T-helper 17 cell (primary cell): ENCODE measurements at regions not wholly inside any gene's neighbourhood (a gene's known extent, or its start where the extent isn't known, plus 50 kb on each side); places are given as distances from the start of the nearest gene placed in this dataset.
"Not testable (repeated sequence)": the region's sequence is repeated elsewhere in the genome, so short reads cannot be mapped to it uniquely, and the experiment has no call there.

ENCODE experiments used
- ATAC-seq: fragments of 150-1000 bp; cut with Tn5 transposase; 2 replicates; pipeline ENCODE4 v1.10.0; 2021; ENCODE audit warnings: mild to moderate bottlenecking, moderate library complexity
- DNase-seq, 3 donors: peaks; one replicate each; pipeline versions ENCODE4 v3.0.0 to v3.0.0-alpha.2; 2020 to 2021
- H3K9me3 ChIP-seq: one replicate; pipeline ENCODE4 v1.7.0; 2013; ENCODE audit warnings: low read length, mild to moderate bottlenecking; ENCODE audit not compliant: control insufficient read depth, poor library complexity, severe bottlenecking
- H3K27ac Mint-ChIP-seq: one replicate; pipeline ENCODE4 v1.8.0; 2022; ENCODE audit warnings: mild to moderate bottlenecking, moderate library complexity, mixed read lengths
- H3K27me3 Mint-ChIP-seq: one replicate; pipeline ENCODE4 v1.8.0; 2022; ENCODE audit warnings: mixed read lengths
- H3K36me3 Mint-ChIP-seq: one replicate; pipeline ENCODE4 v1.8.0; 2022; ENCODE audit warnings: low read depth, mixed read lengths
- H3K4me1 Mint-ChIP-seq: one replicate; pipeline ENCODE4 v1.8.0; 2022; ENCODE audit warnings: mild to moderate bottlenecking, mixed read lengths
- H3K4me3 Mint-ChIP-seq: one replicate; pipeline ENCODE4 v1.8.0; 2022; ENCODE audit warnings: mild to moderate bottlenecking, moderate library complexity, mixed read lengths

- Mint-ChIP-seq H3K4me1 (peaks cover 3% of the 10 kb centered on the region), H3K4me3 (no peak overlapping the region), H3K27ac (no peak overlapping the region), H3K36me3 (no peaks in the 10 kb centered on the region), H3K27me3 (no peaks in the 10 kb centered on the region)
- ATAC-seq (no peak), DNase-seq (no peak)
- no peaks in the 10 kb centered on the region for H3K9me3 ChIP-seq
These were observed 116.3 kb upstream of the C1GALT1C1 start for GRCh38 chrX:120746153-120746552.

DNA sequence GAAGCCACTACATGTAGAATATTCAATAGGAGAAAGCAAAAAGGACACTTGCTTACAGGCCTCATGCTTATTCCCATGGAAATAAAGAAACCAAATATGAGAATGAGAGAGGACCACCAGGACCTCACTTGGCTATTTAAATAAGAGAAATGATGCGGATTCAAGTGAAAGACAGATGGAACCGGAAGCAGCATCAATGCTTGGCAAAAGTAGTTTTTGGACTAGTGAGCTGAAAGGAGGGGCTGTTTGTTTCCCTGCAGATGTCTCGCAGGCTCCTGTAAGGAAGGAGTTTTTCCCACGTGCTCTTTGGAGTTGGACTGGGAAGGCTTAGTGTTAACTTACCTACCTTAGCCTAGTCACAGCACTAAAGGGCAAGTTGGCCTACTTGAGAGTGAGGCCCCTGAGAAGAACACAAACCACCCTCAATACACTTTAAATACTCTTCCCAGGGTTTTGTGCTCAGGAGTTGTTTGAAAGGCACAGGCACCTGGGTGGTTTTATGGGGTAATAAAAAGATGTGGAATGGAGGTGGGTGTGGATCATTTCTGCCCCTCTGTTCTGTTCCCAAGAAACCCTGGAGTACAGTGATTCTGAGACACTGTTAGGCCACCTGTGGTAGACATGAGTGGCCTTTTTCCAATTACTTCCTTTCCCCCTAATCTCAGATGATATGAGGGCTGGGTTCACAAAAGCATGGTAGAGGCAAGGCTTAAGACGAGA, 113.3 kb upstream of the C1GALT1C1 start:
- H3K4me3 Mint-ChIP-seq = no peak overlapping the region
- no peaks in the 10 kb centered on the region for H3K9me3 ChIP-seq
- H3K4me1 Mint-ChIP-seq = no peaks in the 10 kb centered on the region
- H3K36me3 Mint-ChIP-seq = no peaks in the 10 kb centered on the region
- no peak overlapping the region for H3K27ac Mint-ChIP-seq
- no peaks in the 10 kb centered on the region for H3K27me3 Mint-ChIP-seq
- no peak for DNase-seq
- ATAC-seq = no peak

GRCh38 chrX:120741452-120741851, 111.6 kb upstream of the C1GALT1C1 start:
- H3K4me1 Mint-ChIP-seq = no peaks in the 10 kb centered on the region
- H3K9me3 ChIP-seq = no peaks in the 10 kb centered on the region
- no peak overlapping the region for H3K27ac Mint-ChIP-seq
- no peaks in the 10 kb centered on the region for H3K27me3 Mint-ChIP-seq
- no peak for DNase-seq
- no peaks in the 10 kb centered on the region for H3K36me3 Mint-ChIP-seq
- ATAC-seq = no peak
- H3K4me3 Mint-ChIP-seq = no peak overlapping the region

- H3K27me3 Mint-ChIP-seq = no peaks in the 10 kb centered on the region
- H3K36me3 Mint-ChIP-seq = no peaks in the 10 kb centered on the region
- no peaks in the 10 kb centered on the region for H3K4me1 Mint-ChIP-seq
- DNase-seq = no peak
- no peaks in the 10 kb centered on the region for H3K9me3 ChIP-seq
- no peak overlapping the region for H3K27ac Mint-ChIP-seq
- no peak for ATAC-seq
- no peak overlapping the region for H3K4me3 Mint-ChIP-seq
These were observed 110.2 kb upstream of the C1GALT1C1 start for GRCh38 chrX:120740072-120740471.

GRCh38 chrX:120739300-120739699, 109.4 kb upstream of the C1GALT1C1 start:
- no peaks in the 10 kb centered on the region for H3K4me1 Mint-ChIP-seq
- ATAC-seq (no peak), DNase-seq (no peak)
- H3K4me3 Mint-ChIP-seq = no peak overlapping the region
- no peak overlapping the region for H3K27ac Mint-ChIP-seq
- H3K9me3 ChIP-seq = no peaks in the 10 kb centered on the region
- no peaks in the 10 kb centered on the region for H3K36me3 Mint-ChIP-seq
- H3K27me3 Mint-ChIP-seq = no peaks in the 10 kb centered on the region

DNA sequence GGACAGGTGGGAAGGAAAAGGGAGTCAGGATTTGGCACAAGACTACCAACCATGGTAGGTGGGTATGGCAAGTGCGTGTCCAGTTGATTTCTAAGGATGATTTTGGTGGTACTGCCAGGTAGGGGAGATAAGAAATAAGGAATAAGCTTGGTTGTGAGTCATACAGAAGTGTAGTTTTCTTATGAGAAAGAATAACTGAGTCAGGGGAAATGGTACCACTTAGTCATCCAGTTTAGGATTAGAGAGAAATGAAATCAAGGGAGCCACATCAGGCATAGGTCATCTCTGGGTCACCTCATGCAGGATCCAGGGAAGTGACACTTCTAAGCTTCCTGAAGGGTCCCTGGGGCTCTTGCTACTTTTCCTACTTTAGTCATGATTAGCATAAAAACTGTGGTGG, 107.1 kb upstream of the C1GALT1C1 start:
- no peaks in the 10 kb centered on the region for H3K9me3 ChIP-seq
- ATAC-seq (no peak), DNase-seq (no peak)
- Mint-ChIP-seq H3K4me1 (no peaks in the 10 kb centered on the region), H3K36me3 (no peaks in the 10 kb centered on the region), H3K4me3 (no peak overlapping the region), H3K27me3 (no peaks in the 10 kb centered on the region), H3K27ac (no peak overlapping the region)

DNA sequence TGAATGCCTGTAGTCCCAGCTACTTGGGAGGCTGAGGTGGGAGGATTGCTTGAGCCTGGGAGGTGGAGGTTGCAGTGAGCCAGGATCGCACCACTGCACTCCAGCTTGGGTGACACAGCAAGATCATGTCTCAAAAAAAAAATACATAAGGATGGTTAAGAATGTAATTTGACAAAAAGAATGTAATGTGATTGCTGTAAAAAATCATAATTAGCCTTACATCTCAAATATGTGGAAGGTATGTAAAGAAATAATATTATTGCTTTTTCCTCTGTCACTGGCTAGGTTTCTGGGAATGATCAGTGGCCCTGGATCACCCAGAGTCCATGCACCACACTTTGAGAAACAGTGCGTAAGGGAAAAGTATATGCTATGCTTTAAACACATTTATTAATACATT, 106.1 kb upstream of the C1GALT1C1 start:
- DNase-seq (no peak), ATAC-seq (no peak)
- no peaks in the 10 kb centered on the region for H3K36me3 Mint-ChIP-seq
- H3K4me3 Mint-ChIP-seq = no peak overlapping the region
- no peaks in the 10 kb centered on the region for H3K4me1 Mint-ChIP-seq
- no peak overlapping the region for H3K27ac Mint-ChIP-seq
- H3K9me3 ChIP-seq = no peaks in the 10 kb centered on the region
- H3K27me3 Mint-ChIP-seq = no peaks in the 10 kb centered on the region

DNA sequence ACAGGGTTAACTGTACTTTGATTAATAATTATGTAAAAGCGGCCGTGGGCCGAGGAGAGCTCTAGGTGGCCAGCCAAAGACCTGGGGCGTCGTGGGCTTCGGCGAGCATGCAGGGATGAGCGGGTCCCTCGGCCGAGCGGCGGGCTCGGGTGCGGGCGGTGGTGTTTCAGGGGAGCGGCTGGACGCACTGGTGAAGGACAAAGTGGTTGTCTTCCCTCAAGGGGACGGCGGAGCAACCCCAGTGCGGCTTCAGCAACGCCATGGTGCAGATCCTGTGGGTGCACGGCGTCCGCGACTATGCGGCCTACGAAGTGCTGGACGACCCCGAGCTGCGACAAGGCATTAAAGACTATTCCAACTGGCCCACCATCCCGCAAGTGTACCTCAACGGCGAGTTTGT, 103.0 kb upstream of the C1GALT1C1 start:
- no peak overlapping the region for H3K27ac Mint-ChIP-seq
- H3K9me3 ChIP-seq = no peaks in the 10 kb centered on the region

GRCh38 chrX:120732461-120732860, 102.6 kb upstream of the C1GALT1C1 start:
- H3K9me3 ChIP-seq = no peaks in the 10 kb centered on the region
- Mint-ChIP-seq H3K4me1 (no peaks in the 10 kb centered on the region), H3K4me3 (no peak overlapping the region), H3K36me3 (no peaks in the 10 kb centered on the region), H3K27ac (no peak overlapping the region), H3K27me3 (no peaks in the 10 kb centered on the region)
- ATAC-seq = no peak
- DNase-seq = no peak

More for the DNA sequence above, 103.0 kb upstream of the C1GALT1C1 start:
- DNase-seq = no peak
- H3K4me3 Mint-ChIP-seq = no peak overlapping the region
- H3K36me3 Mint-ChIP-seq = no peaks in the 10 kb centered on the region
- ATAC-seq = no peak
- no peaks in the 10 kb centered on the region for H3K27me3 Mint-ChIP-seq
- H3K4me1 Mint-ChIP-seq = no peaks in the 10 kb centered on the region

GRCh38 chrX:120731386-120731785, 101.5 kb upstream of the C1GALT1C1 start:
- ATAC-seq = no peak
- H3K27ac Mint-ChIP-seq = no peak overlapping the region
- H3K4me1 Mint-ChIP-seq = no peaks in the 10 kb centered on the region
- H3K4me3 Mint-ChIP-seq = no peak overlapping the region
- H3K27me3 Mint-ChIP-seq = no peaks in the 10 kb centered on the region
- H3K36me3 Mint-ChIP-seq = no peaks in the 10 kb centered on the region
- no peak for DNase-seq
- H3K9me3 ChIP-seq = no peaks in the 10 kb centered on the region

GRCh38 chrX:120729506-120730255, 99.8 kb upstream of the C1GALT1C1 start:
- H3K4me3 Mint-ChIP-seq, DNase-seq, H3K9me3 ChIP-seq, H3K27me3 Mint-ChIP-seq, ATAC-seq, H3K27ac Mint-ChIP-seq, H3K4me1 Mint-ChIP-seq, H3K36me3 Mint-ChIP-seq: not testable (repeated sequence)

DNA sequence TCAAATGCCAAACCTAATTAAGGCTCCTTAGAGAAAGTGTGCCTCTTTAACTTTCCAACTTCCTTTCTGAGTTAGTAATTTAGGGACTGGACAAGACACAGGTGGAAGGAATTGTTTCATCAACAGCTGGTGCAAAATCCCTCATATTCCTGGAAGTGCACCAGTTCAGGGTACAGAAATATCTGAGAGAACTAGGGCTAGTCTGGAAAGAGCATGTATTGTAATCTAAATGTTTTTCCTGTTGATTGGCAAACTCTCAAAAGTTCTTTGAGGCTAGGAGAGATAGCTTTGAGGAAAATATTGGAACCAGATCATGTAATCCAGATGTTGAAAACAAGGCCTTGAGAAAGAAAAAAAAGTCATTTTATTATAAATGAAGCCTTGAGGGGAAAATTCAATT, 98.1 kb upstream of the C1GALT1C1 start:
- Mint-ChIP-seq H3K27me3 (no peaks in the 10 kb centered on the region), H3K27ac (no peak overlapping the region), H3K4me1 (no peaks in the 10 kb centered on the region), H3K36me3 (no peaks in the 10 kb centered on the region), H3K4me3 (no peak overlapping the region)
- no peaks in the 10 kb centered on the region for H3K9me3 ChIP-seq
- ATAC-seq (no peak), DNase-seq (no peak)

GRCh38 chrX:120727452-120727851, 97.6 kb upstream of the C1GALT1C1 start:
- ATAC-seq = no peak
- no peak overlapping the region for H3K4me3 Mint-ChIP-seq

DNA sequence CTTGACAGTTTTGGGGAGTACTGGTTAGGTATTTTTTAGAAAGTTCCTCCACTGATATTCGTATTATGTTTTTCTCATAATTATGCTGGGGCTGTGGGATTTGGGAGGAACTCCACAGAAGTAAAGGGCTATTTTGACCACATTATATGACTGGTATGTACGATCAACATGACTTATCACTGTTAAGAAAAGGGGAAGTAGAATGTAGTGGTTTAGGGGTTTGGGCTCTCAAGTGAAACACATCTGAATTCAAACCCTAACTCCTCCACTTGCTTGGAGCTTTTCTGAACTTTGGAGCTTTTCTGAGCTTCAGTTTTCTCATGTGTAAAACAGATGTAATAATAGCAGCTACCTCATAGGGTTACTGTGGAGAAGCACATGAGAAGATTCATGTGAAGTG, 96.4 kb upstream of the C1GALT1C1 start:
- Mint-ChIP-seq H3K4me1 (no peaks in the 10 kb centered on the region), H3K27ac (no peak overlapping the region), H3K36me3 (no peaks in the 10 kb centered on the region), H3K4me3 (no peak overlapping the region), H3K27me3 (no peaks in the 10 kb centered on the region)
- no peak for ATAC-seq
- DNase-seq = no peak
- no peaks in the 10 kb centered on the region for H3K9me3 ChIP-seq

More at GRCh38 chrX:120727452-120727851, 97.6 kb upstream of the C1GALT1C1 start:
- H3K9me3 ChIP-seq = no peaks in the 10 kb centered on the region
- Mint-ChIP-seq H3K36me3 (no peaks in the 10 kb centered on the region), H3K4me1 (no peaks in the 10 kb centered on the region), H3K27me3 (no peaks in the 10 kb centered on the region), H3K27ac (no peak overlapping the region)
- DNase-seq = no peak
